BE2C (cell line): ENCODE measurements at regions not wholly inside any gene's neighbourhood (a gene's known extent, or its start where the extent isn't known, plus 50 kb on each side); places are given as distances from the start of the nearest gene placed in this dataset.

Experiments used
- DNase-seq: peaks from one replicate; pipeline ENCODE4 v3.0.0-alpha.2; 2020
- H3K27me3 ChIP-seq: fragments of 250-450 bp; sonication (Bioruptor Pico); 2 replicates; pipeline ENCODE4 v1.5.1; 2020; ENCODE audit warnings: mild to moderate bottlenecking
- H3K36me3 ChIP-seq: fragments of 250-450 bp; sonication (Bioruptor Pico); 2 replicates; pipeline ENCODE4 v1.5.1; 2020; ENCODE audit warnings: mild to moderate bottlenecking
- H3K4me1 ChIP-seq: fragments of 250-450 bp; sonication (Bioruptor Pico); 2 replicates; pipeline ENCODE4 v1.5.1; 2020
- H3K4me3 ChIP-seq: 2 replicates; pipeline ENCODE4 v1.5.1; 2011; ENCODE audit warnings: low read depth, low read length
- H3K9me3 ChIP-seq: fragments of 250-450 bp; sonication (Bioruptor Pico); 2 replicates; pipeline ENCODE4 v1.5.1; 2020
- CTCF ChIP-seq: IDR thresholded peaks from 2 replicates; pipeline ENCODE4 v1.5.1; 2012; ENCODE audit warnings: mild to moderate bottlenecking, low read depth, low read length

- peaks cover 14% of the 10 kb centered on the region; the same call in 1 of the 2 replicates for H3K4me1 ChIP-seq
- H3K4me3 ChIP-seq: no peak overlapping the region
- H3K27me3 ChIP-seq: peaks cover 5% of the 10 kb centered on the region; the same call in 1 of the 2 replicates
- H3K36me3 ChIP-seq: no peaks in the 10 kb centered on the region
- no peaks in the 10 kb centered on the region for H3K9me3 ChIP-seq
- DNase-seq: peak; percentile 36
- TF ChIP-seq CTCF: no peak
Observed at GRCh38 chr5:73274881-73275663, 102.1 kb downstream of the TMEM174 start.

GRCh38 chr5:73274121-73274520 is 101.1 kb downstream of the TMEM174 start:
- H3K4me3 ChIP-seq: no peak overlapping the region
- no peaks in the 10 kb centered on the region for H3K36me3 ChIP-seq
- no peak for DNase-seq
- peaks cover 5% of the 10 kb centered on the region for H3K27me3 ChIP-seq
- no peak for TF ChIP-seq CTCF
- H3K9me3 ChIP-seq: no peaks in the 10 kb centered on the region
- peaks cover 14% of the 10 kb centered on the region; the same call in 1 of the 2 replicates for H3K4me1 ChIP-seq

GRCh38 chr5:73273379-73274050 is 100.5 kb downstream of the TMEM174 start:
- Histone ChIP-seq H3K4me3 (no peak overlapping the region), H3K36me3 (no peaks in the 10 kb centered on the region), H3K4me1 (peaks cover 14% of the 10 kb centered on the region; the same call in 1 of the 2 replicates), H3K9me3 (no peaks in the 10 kb centered on the region), H3K27me3 (peaks cover 8% of the 10 kb centered on the region)
- no peak for TF ChIP-seq CTCF
- no peak for DNase-seq

GRCh38 chr5:73272351-73272750 is 99.4 kb downstream of the TMEM174 start:
- Histone ChIP-seq H3K27me3 (peaks cover 8% of the 10 kb centered on the region), H3K36me3 (no peaks in the 10 kb centered on the region)
- DNase-seq: no peak

GRCh38 chr5:73268826-73269225 is 95.8 kb downstream of the TMEM174 start:
- no peak for TF ChIP-seq CTCF
- Histone ChIP-seq H3K36me3 (no peaks in the 10 kb centered on the region), H3K9me3 (no peaks in the 10 kb centered on the region), H3K4me1 (no peaks in the 10 kb centered on the region), H3K27me3 (peaks cover 8% of the 10 kb centered on the region), H3K4me3 (no peak overlapping the region)
- no peak for DNase-seq

More at GRCh38 chr5:73272351-73272750, 99.4 kb downstream of the TMEM174 start:
- Histone ChIP-seq H3K9me3 (no peaks in the 10 kb centered on the region), H3K4me3 (no peak overlapping the region), H3K4me1 (peaks cover 14% of the 10 kb centered on the region; the same call in 1 of the 2 replicates)
- TF ChIP-seq CTCF: no peak
